ENCODE measurements at regions not wholly inside any gene's neighbourhood (a gene's known extent, or its start where the extent isn't known, plus 50 kb on each side); places are given as distances from the start of the nearest gene placed in this dataset.

DNA sequence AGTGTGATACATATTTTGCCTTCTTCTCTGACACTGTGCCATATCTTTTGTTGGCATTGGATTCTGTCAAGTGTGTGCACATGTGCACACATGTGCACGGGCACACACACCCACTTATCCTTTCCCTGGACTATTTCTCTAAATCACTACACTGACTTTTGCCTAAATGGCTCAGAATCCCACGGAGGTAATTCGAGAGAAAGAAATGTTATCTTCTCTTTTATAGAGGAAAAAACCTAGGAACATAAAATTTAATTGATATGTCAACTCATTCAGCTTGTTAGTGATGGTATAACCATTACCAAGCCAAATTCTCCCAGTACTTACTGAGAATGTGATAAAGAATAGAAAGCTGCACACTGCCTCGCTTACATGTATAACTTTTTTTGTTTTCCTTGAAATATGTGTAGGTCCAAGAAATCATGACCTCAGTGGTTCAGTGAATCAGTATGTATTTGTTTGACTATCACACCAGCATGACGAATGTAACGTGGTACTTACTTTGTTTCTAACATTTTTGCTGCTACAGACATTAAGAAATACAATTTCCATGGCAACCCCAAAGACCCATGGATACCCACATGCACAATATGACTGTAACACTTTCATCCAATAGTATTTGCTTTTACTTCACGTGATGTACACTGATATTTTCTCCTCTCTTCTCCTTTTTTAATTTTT is 163.0 kb downstream of the PCDH7 start:
- TF ChIP-seq HDAC2 (IDR thresholded peaks at IDR 0.05; ENCODE audit: borderline replicate concordance in 1 of 2, low read depth in 2 of 2, low read length in 2 of 2) (no peak), TAF1 (IDR thresholded peaks at IDR 0.05; ENCODE audit: low read depth, low read length) (no peak), CBX8 (IDR thresholded peaks at IDR 0.05; ENCODE audit: borderline replicate concordance, low read depth, low read length) (no peak), CTCF (IDR thresholded peaks at IDR 0.05; ENCODE audit: control extremely low read depth in 1 of 3, insufficient read depth in 1 of 3, low read depth in 1 of 3, low read length in 3 of 3) (no peak), NANOG (IDR thresholded peaks at IDR 0.05; ENCODE audit: insufficient read depth, low read depth, low read length, poor library complexity, severe bottlenecking) (no peak), ZNF274 (IDR thresholded peaks at IDR 0.05; ENCODE audit: borderline replicate concordance, extremely low read depth, low read length) (no peak)
